ENCODE measurements at regions not wholly inside any gene's neighbourhood (a gene's known extent, or its start where the extent isn't known, plus 50 kb on each side); places are given as distances from the start of the nearest gene placed in this dataset.
"Not testable (repeated sequence)": the region's sequence is repeated elsewhere in the genome, so short reads cannot be mapped to it uniquely, and the experiment has no call there.

- 91 to 98% (median 94%) methylated on average over 1 of the region's 1 CpG for WGBS, 3 donors
- Histone ChIP-seq H3K36me3 (ENCODE audit: insufficient read depth in 1 of 2, low read depth in 1 of 2) (no peaks in the 10 kb centered on the region), H3K27me3 (ENCODE audit: insufficient read depth in 3 of 3, low read length in 2 of 3) (no peaks in the 10 kb centered on the region), H3K4me3 (no peak overlapping the region), H3K27ac (no peak overlapping the region), H3K4me1 (no peaks in the 10 kb centered on the region), H3K9me3 (no peaks in the 10 kb centered on the region)
- no peak for TF ChIP-seq CTCF (IDR thresholded peaks at IDR 0.05)
- DNase-seq, result no peak
- no peak for ATAC-seq
- intact Hi-C loops (cut with DNase I), result no loop called here
These were observed 1872.3 kb upstream of the PCDH20 start for GRCh38 chr13:63287926-63288325.

GRCh38 chr13:63285426-63285825 is 1869.8 kb upstream of the PCDH20 start:
- Histone ChIP-seq H3K4me3 (no peak overlapping the region), H3K4me1 (no peaks in the 10 kb centered on the region), H3K9me3 (no peaks in the 10 kb centered on the region), H3K27ac (no peak overlapping the region), H3K27me3 (ENCODE audit: insufficient read depth in 3 of 3, low read length in 2 of 3) (no peaks in the 10 kb centered on the region), H3K36me3 (ENCODE audit: insufficient read depth in 1 of 2, low read depth in 1 of 2) (no peaks in the 10 kb centered on the region)
- intact Hi-C loops (cut with DNase I), result no loop called here
- 73 to 81% (median 76%) methylated on average over 1 of the region's 1 CpG for WGBS, 3 donors
- TF ChIP-seq CTCF (IDR thresholded peaks at IDR 0.05), result no peak
- ATAC-seq (no peak), DNase-seq (no peak)

- no peak overlapping the region for H3K4me3 ChIP-seq
- DNase-seq (no peak), ATAC-seq (no peak)
- 81 to 83% (median 83%) methylated on average over 2 of the region's 2 CpGs for WGBS, 3 donors
- no peaks in the 10 kb centered on the region for H3K27me3 ChIP-seq (ENCODE audit: insufficient read depth in 3 of 3, low read length in 2 of 3)
- TF ChIP-seq CTCF (IDR thresholded peaks at IDR 0.05), result no peak
- no peaks in the 10 kb centered on the region for H3K36me3 ChIP-seq (ENCODE audit: insufficient read depth in 1 of 2, low read depth in 1 of 2)
- H3K9me3 ChIP-seq, result no peaks in the 10 kb centered on the region
- intact Hi-C loops (cut with DNase I), result no loop called here
- no peak overlapping the region for H3K27ac ChIP-seq
- no peaks in the 10 kb centered on the region for H3K4me1 ChIP-seq
These were observed 1863.5 kb upstream of the PCDH20 start for GRCh38 chr13:63279136-63279535.

GRCh38 chr13:63274772-63275171 is 1859.1 kb upstream of the PCDH20 start:
- WGBS, 3 donors, result 72 to 74% (median 74%) methylated on average over 1 of the region's 1 CpG
- no peak overlapping the region for H3K4me3 ChIP-seq
- intact Hi-C loops (cut with DNase I), result no loop called here
- ATAC-seq (no peak), DNase-seq (no peak)
- H3K27me3 ChIP-seq (ENCODE audit: insufficient read depth in 3 of 3, low read length in 2 of 3), result no peaks in the 10 kb centered on the region
- no peak for TF ChIP-seq CTCF (IDR thresholded peaks at IDR 0.05)
- H3K36me3 ChIP-seq (ENCODE audit: insufficient read depth in 1 of 2, low read depth in 1 of 2), result no peaks in the 10 kb centered on the region
- no peaks in the 10 kb centered on the region for H3K4me1 ChIP-seq
- H3K27ac ChIP-seq, result no peak overlapping the region
- H3K9me3 ChIP-seq, result no peaks in the 10 kb centered on the region

- 77 to 81% (median 79%) methylated on average over 9 of the region's 9 CpGs for WGBS, 3 donors
- Histone ChIP-seq H3K36me3 (ENCODE audit: insufficient read depth in 1 of 2, low read depth in 1 of 2) (no peaks in the 10 kb centered on the region), H3K27ac (no peak overlapping the region), H3K9me3 (no peaks in the 10 kb centered on the region), H3K4me3 (no peak overlapping the region), H3K4me1 (no peaks in the 10 kb centered on the region), H3K27me3 (ENCODE audit: insufficient read depth in 3 of 3, low read length in 2 of 3) (no peaks in the 10 kb centered on the region)
- TF ChIP-seq CTCF (IDR thresholded peaks at IDR 0.05), result no peak
- intact Hi-C loops (cut with DNase I), result no loop called here
- DNase-seq (no peak), ATAC-seq (no peak)
These were observed 1834.0 kb upstream of the PCDH20 start for GRCh38 chr13:63249411-63250187.

GRCh38 chr13:63236667-63237396 is 1821.2 kb upstream of the PCDH20 start:
- intact Hi-C loops (cut with DNase I); H3K4me3 ChIP-seq: not testable (repeated sequence)

GRCh38 chr13:63218596-63218995 is 1802.9 kb upstream of the PCDH20 start:
- 86 to 89% (median 87%) methylated on average over 3 of the region's 3 CpGs for WGBS, 3 donors
- H3K4me3 ChIP-seq; ATAC-seq; H3K27me3 ChIP-seq (ENCODE audit: insufficient read depth in 3 of 3, low read length in 2 of 3); H3K9me3 ChIP-seq; H3K27ac ChIP-seq; H3K4me1 ChIP-seq; DNase-seq; intact Hi-C loops (cut with DNase I); H3K36me3 ChIP-seq (ENCODE audit: insufficient read depth in 1 of 2, low read depth in 1 of 2): not testable (repeated sequence)

More at GRCh38 chr13:63236667-63237396, 1821.2 kb upstream of the PCDH20 start:
- not testable (repeated sequence) for H3K36me3 ChIP-seq (ENCODE audit: insufficient read depth in 1 of 2, low read depth in 1 of 2); H3K27me3 ChIP-seq (ENCODE audit: insufficient read depth in 3 of 3, low read length in 2 of 3); ATAC-seq; H3K4me1 ChIP-seq; DNase-seq; H3K9me3 ChIP-seq; H3K27ac ChIP-seq
- WGBS, 3 donors, result 89 to 95% (median 92%) methylated on average over 15 of the region's 15 CpGs

Data from psoas muscle (tissue), 7 donors.